ENCODE measurements at regions not wholly inside any gene's neighbourhood (a gene's known extent, or its start where the extent isn't known, plus 50 kb on each side); places are given as distances from the start of the nearest gene placed in this dataset.

- no peak overlapping the region for H3K9ac ChIP-seq (ENCODE audit: low read depth, low read length)
- H3K27me3 ChIP-seq (ENCODE audit: insufficient read depth, low read length, poor library complexity) = peaks cover 8% of the 10 kb centered on the region
- no peak overlapping the region for H3K4me2 ChIP-seq (ENCODE audit: insufficient read depth, low read length)
- no peaks in the 10 kb centered on the region for H3K9me3 ChIP-seq (ENCODE audit: insufficient read depth, low read length, severe bottlenecking)
- no peak overlapping the region for H3K4me3 ChIP-seq (ENCODE audit: low read depth in 1 of 2, low read length in 2 of 2)
- no peak for ATAC-seq (ENCODE audit: insufficient read depth, low read depth)
- no peak overlapping the region for H3K27ac ChIP-seq (ENCODE audit: low read length)
- H4K20me1 ChIP-seq (ENCODE audit: insufficient read depth, low read length) = no peaks in the 10 kb centered on the region
- DNase-seq = no peak
- no peaks in the 10 kb centered on the region for H3K4me1 ChIP-seq (ENCODE audit: insufficient read depth, low read length)
- no peaks in the 10 kb centered on the region for H3K79me2 ChIP-seq (ENCODE audit: insufficient read depth, low read length)
- no peaks in the 10 kb centered on the region for H3K36me3 ChIP-seq (ENCODE audit: insufficient read depth, low read length)
- H2AFZ ChIP-seq (ENCODE audit: low read depth, low read length) = no peak overlapping the region
- TF ChIP-seq CTCF (IDR thresholded peaks at IDR 0.05; ENCODE audit: borderline replicate concordance, extremely low read depth, low read length, poor library complexity, severe bottlenecking) = no peak
- TF ChIP-seq EZH2 (IDR thresholded peaks at IDR 0.05; ENCODE audit: borderline replicate concordance, low read depth, low read length, severe bottlenecking) = no peak
These were observed 153.7 kb upstream of the NPVF start for GRCh38 chr7:25381818-25382589.

DNA sequence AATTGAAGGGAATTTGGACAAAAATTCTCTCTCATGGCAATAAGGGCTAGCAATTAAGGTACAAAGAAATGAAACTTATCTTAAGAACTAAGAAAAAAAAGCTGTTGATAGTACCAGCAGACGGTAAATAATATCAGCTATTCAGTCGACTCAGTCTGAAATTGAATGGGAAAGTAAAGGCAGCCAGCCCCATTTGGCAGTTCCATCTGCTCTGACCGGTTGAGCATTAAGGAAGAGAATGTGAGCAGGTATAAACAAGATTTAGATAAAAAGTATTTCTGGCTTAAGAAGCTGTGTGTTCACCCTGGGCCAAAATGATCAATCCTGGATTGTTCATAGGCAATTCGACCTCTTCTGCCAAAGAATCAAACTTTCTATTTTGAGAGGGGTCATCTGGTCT lies 154.6 kb upstream of the NPVF start:
- Histone ChIP-seq H3K9ac (ENCODE audit: low read depth, low read length) (no peak overlapping the region), H3K36me3 (ENCODE audit: insufficient read depth, low read length) (no peaks in the 10 kb centered on the region), H3K4me2 (ENCODE audit: insufficient read depth, low read length) (no peak overlapping the region), H3K4me1 (ENCODE audit: insufficient read depth, low read length) (no peaks in the 10 kb centered on the region), H3K27me3 (ENCODE audit: insufficient read depth, low read length, poor library complexity) (peaks cover 8% of the 10 kb centered on the region), H3K9me3 (ENCODE audit: insufficient read depth, low read length, severe bottlenecking) (no peaks in the 10 kb centered on the region), H3K79me2 (ENCODE audit: insufficient read depth, low read length) (no peaks in the 10 kb centered on the region), H3K27ac (ENCODE audit: low read length) (no peak overlapping the region), H2AFZ (ENCODE audit: low read depth, low read length) (no peak overlapping the region), H4K20me1 (ENCODE audit: insufficient read depth, low read length) (no peaks in the 10 kb centered on the region), H3K4me3 (ENCODE audit: low read depth in 1 of 2, low read length in 2 of 2) (no peak overlapping the region)
- no peak for TF ChIP-seq EZH2 (IDR thresholded peaks at IDR 0.05; ENCODE audit: borderline replicate concordance, low read depth, low read length, severe bottlenecking)
- no peak for TF ChIP-seq CTCF (IDR thresholded peaks at IDR 0.05; ENCODE audit: borderline replicate concordance, extremely low read depth, low read length, poor library complexity, severe bottlenecking)
- no peak for DNase-seq
- ATAC-seq (ENCODE audit: insufficient read depth, low read depth) = no peak

DNA sequence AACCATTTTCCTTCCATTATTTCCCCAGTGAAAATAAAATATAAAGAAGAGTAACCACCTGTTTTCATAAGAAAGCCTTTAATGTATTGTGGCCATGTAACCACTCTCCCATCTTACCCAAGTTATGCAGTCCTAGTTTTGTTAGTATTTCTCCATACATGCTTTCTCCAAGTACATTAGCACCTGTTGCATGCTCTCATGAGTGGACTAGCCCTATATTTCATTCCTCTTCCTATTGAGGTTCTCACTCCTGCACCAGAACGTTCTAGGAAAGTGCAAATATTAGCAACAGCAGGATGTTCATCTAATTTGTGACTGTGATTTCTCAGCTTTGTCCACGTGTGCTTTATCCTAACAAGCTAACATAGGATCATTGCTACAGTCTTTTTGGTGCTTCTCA lies 155.1 kb upstream of the NPVF start:
- H4K20me1 ChIP-seq (ENCODE audit: insufficient read depth, low read length) = no peaks in the 10 kb centered on the region
- no peak for TF ChIP-seq CTCF (IDR thresholded peaks at IDR 0.05; ENCODE audit: borderline replicate concordance, extremely low read depth, low read length, poor library complexity, severe bottlenecking)
- H3K27ac ChIP-seq (ENCODE audit: low read length) = no peak overlapping the region
- no peaks in the 10 kb centered on the region for H3K4me1 ChIP-seq (ENCODE audit: insufficient read depth, low read length)
- no peak overlapping the region for H3K9ac ChIP-seq (ENCODE audit: low read depth, low read length)
- no peaks in the 10 kb centered on the region for H3K79me2 ChIP-seq (ENCODE audit: insufficient read depth, low read length)
- H3K27me3 ChIP-seq (ENCODE audit: insufficient read depth, low read length, poor library complexity) = peaks cover 10% of the 10 kb centered on the region
- H3K9me3 ChIP-seq (ENCODE audit: insufficient read depth, low read length, severe bottlenecking) = no peaks in the 10 kb centered on the region
- no peaks in the 10 kb centered on the region for H3K36me3 ChIP-seq (ENCODE audit: insufficient read depth, low read length)
- H2AFZ ChIP-seq (ENCODE audit: low read depth, low read length) = no peak overlapping the region
- H3K4me3 ChIP-seq (ENCODE audit: low read depth in 1 of 2, low read length in 2 of 2) = no peak overlapping the region
- no peak overlapping the region for H3K4me2 ChIP-seq (ENCODE audit: insufficient read depth, low read length)
- no peak for ATAC-seq (ENCODE audit: insufficient read depth, low read depth)
- no peak for DNase-seq
